Endodermal cell (in vitro differentiated cells): ENCODE measurements at regions not wholly inside any gene's neighbourhood (a gene's known extent, or its start where the extent isn't known, plus 50 kb on each side); places are given as distances from the start of the nearest gene placed in this dataset.
"Not testable (repeated sequence)": the region's sequence is repeated elsewhere in the genome, so short reads cannot be mapped to it uniquely, and the experiment has no call there.

Experiments used
- DNase-seq: peaks from one replicate; pipeline ENCODE4 v3.0.0-alpha.2; 2017
- H3K27ac ChIP-seq: 2 replicates; pipeline ENCODE4 v1.5.1; 2013; ENCODE audit warnings: mild to moderate bottlenecking, low read depth, low read length, moderate library complexity
- H3K27me3 ChIP-seq: 2 replicates; pipeline ENCODE4 v1.6.1; 2013; ENCODE audit warnings: mild to moderate bottlenecking, low read length, moderate library complexity; ENCODE audit not compliant: insufficient read depth, control insufficient read depth, poor library complexity, severe bottlenecking
- H3K36me3 ChIP-seq: 2 replicates; pipeline ENCODE4 v1.7.0; 2013; ENCODE audit warnings: mild to moderate bottlenecking, low read length, moderate library complexity; ENCODE audit not compliant: control insufficient read depth, insufficient read depth
- H3K4me1 ChIP-seq: one replicate; pipeline ENCODE4 v1.7.0; 2013; ENCODE audit warnings: low read length; ENCODE audit not compliant: control insufficient read depth, insufficient read depth
- H3K4me3 ChIP-seq: 2 replicates; pipeline ENCODE4 v1.5.1; 2013; ENCODE audit warnings: mild to moderate bottlenecking, low read length, moderate library complexity
- H3K9ac ChIP-seq: 2 replicates; pipeline ENCODE4 v1.6.1; 2013; ENCODE audit warnings: mild to moderate bottlenecking, low read length, moderate library complexity; ENCODE audit not compliant: poor library complexity, severe bottlenecking; ENCODE audit errors: extremely low read depth
- H3K9me3 ChIP-seq: 2 replicates; pipeline ENCODE4 v1.6.1; 2013; ENCODE audit warnings: mild to moderate bottlenecking, low read length, moderate library complexity; ENCODE audit not compliant: control insufficient read depth
- H3K27ac Mint-ChIP-seq: 2 replicates; pipeline ENCODE4 v1.8.0; 2020; ENCODE audit warnings: mixed read lengths
- H3K27me3 Mint-ChIP-seq: 2 replicates; pipeline ENCODE4 v1.8.0; 2021; ENCODE audit warnings: mild to moderate bottlenecking, mixed read lengths; ENCODE audit not compliant: insufficient read depth
- H3K36me3 Mint-ChIP-seq: 2 replicates; pipeline ENCODE4 v1.8.0; 2020; ENCODE audit warnings: low read depth, mixed read lengths
- H3K4me1 Mint-ChIP-seq: 2 replicates; pipeline ENCODE4 v1.8.0; 2020; ENCODE audit warnings: mixed read lengths
- H3K4me3 Mint-ChIP-seq: 2 replicates; pipeline ENCODE4 v1.8.0; 2020; ENCODE audit warnings: mild to moderate bottlenecking, moderate library complexity, mixed read lengths
- H3K9me3 Mint-ChIP-seq: 2 replicates; pipeline ENCODE4 v1.8.0; 2020; ENCODE audit warnings: mild to moderate bottlenecking, mixed read lengths
- WGBS, 2 experiments: methylation state at CpG; one replicate each; pipeline versions ENCODE4 v1.1.5 to v1.1.7; 2013; ENCODE audit warnings: missing lambda C conversion rate in 2 of 2, mixed read lengths in 1 of 2; ENCODE audit not compliant: insufficient coverage in 1 of 2, insufficient read length in 1 of 2; 5-methylcytosine and 5-hydroxymethylcytosine counted together
- TF ChIP-seq, protein P1 (sequence below): fragments of 200-600 bp; sonication (generic); conservative IDR thresholded peaks from 2 replicates; pipeline ENCODE4 v1.5.0; 2021; ENCODE audit warnings: antibody characterized with exemption, mild to moderate bottlenecking

DNA sequence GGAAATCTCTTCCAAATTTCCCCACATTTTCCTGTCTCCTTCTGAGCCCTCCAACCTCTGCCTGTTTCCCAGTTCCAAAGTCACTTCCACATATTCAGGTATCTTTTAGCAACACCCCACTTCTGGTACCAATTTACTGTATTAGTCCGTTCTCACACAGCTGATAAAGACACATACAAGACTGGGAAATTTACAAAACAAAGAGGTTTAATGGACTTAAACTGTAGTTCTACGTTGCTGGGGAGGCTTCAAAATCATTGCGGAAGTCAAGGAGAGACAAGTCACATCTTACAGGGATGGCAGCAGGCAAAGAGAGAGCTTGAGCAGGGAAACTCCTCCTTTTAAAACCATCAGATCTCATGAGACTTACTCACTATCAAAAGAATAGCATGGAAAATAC, 122.0 kb downstream of the ALG1L2 start:
- 80 to 95% methylated on average over 1 to 3 of the region's 3 CpGs for WGBS, 2 experiments
- H3K9me3 Mint-ChIP-seq = peaks cover 42% of the 10 kb centered on the region
- H3K4me1 Mint-ChIP-seq, H3K27ac Mint-ChIP-seq, H3K36me3 Mint-ChIP-seq, H3K27me3 Mint-ChIP-seq, H3K4me3 Mint-ChIP-seq, H3K9ac ChIP-seq, DNase-seq, H3K27me3 ChIP-seq, H3K4me3 ChIP-seq, H3K4me1 ChIP-seq, H3K27ac ChIP-seq, H3K36me3 ChIP-seq: not testable (repeated sequence)
- H3K9me3 ChIP-seq = peaks cover 13% of the 10 kb centered on the region

- Histone ChIP-seq H3K27ac (no peak overlapping the region), H3K4me1 (peaks cover 3% of the 10 kb centered on the region), H3K9ac (no peak overlapping the region), H3K27me3 (no peaks in the 10 kb centered on the region), H3K4me3 (no peak overlapping the region), H3K9me3 (no peaks in the 10 kb centered on the region), H3K36me3 (no peaks in the 10 kb centered on the region)
- no peaks in the 10 kb centered on the region for H3K27me3 Mint-ChIP-seq
- 92 to 93% methylated on average over 4 of the region's 4 CpGs for WGBS, 2 experiments
- H3K27ac Mint-ChIP-seq = no peak overlapping the region
- TF ChIP-seq, protein P1, sequence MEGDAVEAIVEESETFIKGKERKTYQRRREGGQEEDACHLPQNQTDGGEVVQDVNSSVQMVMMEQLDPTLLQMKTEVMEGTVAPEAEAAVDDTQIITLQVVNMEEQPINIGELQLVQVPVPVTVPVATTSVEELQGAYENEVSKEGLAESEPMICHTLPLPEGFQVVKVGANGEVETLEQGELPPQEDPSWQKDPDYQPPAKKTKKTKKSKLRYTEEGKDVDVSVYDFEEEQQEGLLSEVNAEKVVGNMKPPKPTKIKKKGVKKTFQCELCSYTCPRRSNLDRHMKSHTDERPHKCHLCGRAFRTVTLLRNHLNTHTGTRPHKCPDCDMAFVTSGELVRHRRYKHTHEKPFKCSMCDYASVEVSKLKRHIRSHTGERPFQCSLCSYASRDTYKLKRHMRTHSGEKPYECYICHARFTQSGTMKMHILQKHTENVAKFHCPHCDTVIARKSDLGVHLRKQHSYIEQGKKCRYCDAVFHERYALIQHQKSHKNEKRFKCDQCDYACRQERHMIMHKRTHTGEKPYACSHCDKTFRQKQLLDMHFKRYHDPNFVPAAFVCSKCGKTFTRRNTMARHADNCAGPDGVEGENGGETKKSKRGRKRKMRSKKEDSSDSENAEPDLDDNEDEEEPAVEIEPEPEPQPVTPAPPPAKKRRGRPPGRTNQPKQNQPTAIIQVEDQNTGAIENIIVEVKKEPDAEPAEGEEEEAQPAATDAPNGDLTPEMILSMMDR = no peak
- H3K4me3 Mint-ChIP-seq = no peak overlapping the region
- peaks cover 8% of the 10 kb centered on the region for H3K4me1 Mint-ChIP-seq
- H3K36me3 Mint-ChIP-seq = no peaks in the 10 kb centered on the region
- no peaks in the 10 kb centered on the region for H3K9me3 Mint-ChIP-seq
- DNase-seq = no peak
These were observed 117.9 kb upstream of the COL6A5 start for GRCh38 chr3:130227540-130227939.

GRCh38 chr3:130242850-130243569, 102.5 kb upstream of the COL6A5 start:
- Mint-ChIP-seq H3K36me3 (no peaks in the 10 kb centered on the region), H3K4me3 (no peak overlapping the region), H3K27ac (no peak overlapping the region), H3K27me3 (no peaks in the 10 kb centered on the region), H3K9me3 (no peaks in the 10 kb centered on the region), H3K4me1 (peaks cover 5% of the 10 kb centered on the region)
- H3K27ac ChIP-seq = no peak overlapping the region
- H3K4me3 ChIP-seq = no peak overlapping the region
- peaks cover 20% of the 10 kb centered on the region for H3K9me3 ChIP-seq
- H3K4me1 ChIP-seq = peaks cover 3% of the 10 kb centered on the region
- DNase-seq = no peak
- 86 to 90% methylated on average over 3 of the region's 3 CpGs for WGBS, 2 experiments
- TF ChIP-seq, protein P1 = no peak
- no peak overlapping the region for H3K9ac ChIP-seq
- H3K36me3 ChIP-seq = no peaks in the 10 kb centered on the region
- no peaks in the 10 kb centered on the region for H3K27me3 ChIP-seq

GRCh38 chr3:130243808-130244207, 101.7 kb upstream of the COL6A5 start:
- Mint-ChIP-seq H3K27ac (no peak overlapping the region), H3K36me3 (no peaks in the 10 kb centered on the region), H3K4me3 (no peak overlapping the region), H3K9me3 (no peaks in the 10 kb centered on the region), H3K27me3 (no peaks in the 10 kb centered on the region), H3K4me1 (peaks cover 5% of the 10 kb centered on the region)
- Histone ChIP-seq H3K9me3 (peaks cover 20% of the 10 kb centered on the region), H3K36me3 (no peaks in the 10 kb centered on the region), H3K27ac (no peak overlapping the region), H3K27me3 (no peaks in the 10 kb centered on the region), H3K4me1 (peaks cover 3% of the 10 kb centered on the region), H3K4me3 (no peak overlapping the region), H3K9ac (no peak overlapping the region)
- DNase-seq = no peak
- TF ChIP-seq, protein P1 = no peak
